GM13976 (cell line): ENCODE measurements at regions not wholly inside any gene's neighbourhood (a gene's known extent, or its start where the extent isn't known, plus 50 kb on each side); places are given as distances from the start of the nearest gene placed in this dataset.

Experiments used
- DNase-seq: peaks from one replicate; pipeline ENCODE4 v3.0.0; 2012; ENCODE audit warnings: low spot score
- CTCF ChIP-seq: IDR thresholded peaks from 2 replicates; pipeline ENCODE4 v1.5.1; 2012; ENCODE audit warnings: borderline replicate concordance, mild to moderate bottlenecking; ENCODE audit not compliant: insufficient read depth; ENCODE audit errors: extremely low read depth, missing control alignments, control extremely low read depth
- in situ Hi-C: fragments of 300-500 bp; cut with MboI; formaldehyde crosslinking; loops from one replicate; pipeline ENCODE4 v1.12.0; 2022; ENCODE audit warnings: low sequenced_read_pairs, mixed read lengths, inconsistent platforms; ENCODE audit not compliant: unreplicated experiment

- DNase-seq, result no peak
- in situ Hi-C loops, result no loop called here
Measured at GRCh38 chr1:199218065-199218464, 579.2 kb downstream of the PTPRC start.

DNA sequence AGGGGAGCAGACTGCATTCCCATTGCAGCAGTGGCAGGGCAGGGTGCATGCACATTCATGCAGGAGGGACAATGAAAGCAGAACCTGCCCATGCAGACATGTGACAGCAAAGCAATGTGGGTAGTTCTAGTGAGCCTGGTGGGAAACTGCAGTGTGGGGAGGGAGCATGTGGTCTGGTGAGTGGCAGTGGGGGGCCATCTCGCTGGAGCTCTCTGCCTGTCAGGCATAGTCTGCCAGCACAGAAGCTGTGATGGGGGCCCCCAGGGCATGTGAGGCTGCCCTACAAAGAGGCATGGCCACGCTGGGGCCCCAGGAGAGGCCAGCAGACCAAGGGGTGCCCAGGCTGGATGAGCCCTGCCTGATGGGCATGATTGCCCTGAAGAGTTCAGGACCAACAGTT, 579.7 kb downstream of the PTPRC start:
- no peak for TF ChIP-seq CTCF
- DNase-seq, result no peak
- in situ Hi-C loops, result no loop called here

More at GRCh38 chr1:199218065-199218464, 579.2 kb downstream of the PTPRC start:
- TF ChIP-seq CTCF, result no peak

DNA sequence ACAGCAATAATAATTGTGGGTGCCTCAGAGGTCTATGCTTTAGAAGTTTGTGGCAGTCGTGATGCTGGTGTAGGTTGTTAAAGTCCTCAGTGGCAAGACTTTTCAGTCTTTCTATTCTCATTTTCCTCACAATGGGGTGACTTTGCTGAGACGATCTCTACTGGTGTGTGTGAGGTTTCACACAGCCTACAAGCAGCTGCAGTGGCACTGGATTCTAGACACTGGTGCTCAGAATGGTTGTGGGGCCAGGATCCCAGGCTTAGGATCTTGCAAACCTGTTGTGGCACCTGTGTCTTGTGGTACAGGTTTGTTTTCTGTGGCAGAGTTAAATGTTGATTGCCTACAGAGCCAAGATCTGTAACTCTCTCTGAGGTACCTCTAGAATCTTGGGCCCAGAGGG, 581.2 kb downstream of the PTPRC start:
- DNase-seq, result no peak
- in situ Hi-C loops, result no loop called here
- no peak for TF ChIP-seq CTCF

GRCh38 chr1:199221371-199222150, 582.7 kb downstream of the PTPRC start:
- in situ Hi-C loops, result no loop called here
- no peak for DNase-seq
- TF ChIP-seq CTCF, result no peak

GRCh38 chr1:199223936-199224335, 585.1 kb downstream of the PTPRC start:
- DNase-seq, result no peak
- in situ Hi-C loops, result no loop called here
- TF ChIP-seq CTCF, result no peak

DNA sequence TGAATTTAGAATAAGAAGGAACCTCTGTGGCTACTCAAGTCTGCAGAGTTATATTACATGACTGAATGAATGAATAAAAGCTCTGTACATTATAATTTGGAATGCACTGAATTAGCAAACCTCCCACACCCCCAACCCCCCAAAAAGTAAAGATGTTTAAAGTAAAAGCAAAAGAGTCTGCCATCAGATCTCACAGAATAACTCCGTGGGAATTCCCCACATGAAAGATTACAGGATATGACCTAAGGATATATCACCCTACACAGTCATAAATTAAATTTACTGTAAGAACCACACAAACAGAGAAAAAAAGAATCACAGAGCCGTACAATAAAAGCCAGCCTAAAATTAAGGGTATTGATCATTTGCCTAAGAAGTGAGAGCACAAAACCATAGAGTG, 587.3 kb downstream of the PTPRC start:
- in situ Hi-C loops, result no loop called here
- peak; percentile 32 for DNase-seq
- no peak for TF ChIP-seq CTCF
